GM21381 (cell line): ENCODE measurements at regions not wholly inside any gene's neighbourhood (a gene's known extent, or its start where the extent isn't known, plus 50 kb on each side); places are given as distances from the start of the nearest gene placed in this dataset.
"Not testable (repeated sequence)": the region's sequence is repeated elsewhere in the genome, so short reads cannot be mapped to it uniquely, and the experiment has no call there.

ENCODE experiments used
- ATAC-seq: cut with Tn5 transposase; IDR thresholded peaks from one replicate; pipeline ENCODE4 v1.9.1; 2021; ENCODE audit warnings: mild to moderate bottlenecking, moderate library complexity; ENCODE audit not compliant: unreplicated experiment

- ATAC-seq, result no peak
These were observed 260.1 kb upstream of the EDNRA start for GRCh38 chr4:147220833-147221232.

- ATAC-seq, result no peak
These were observed 258.0 kb upstream of the EDNRA start for GRCh38 chr4:147222906-147223305.

- no peak for ATAC-seq
These were observed 257.3 kb upstream of the EDNRA start for GRCh38 chr4:147223576-147223975.

GRCh38 chr4:147236806-147237205 is 244.1 kb upstream of the EDNRA start:
- ATAC-seq, result no peak

GRCh38 chr4:147244786-147245185 is 236.1 kb upstream of the EDNRA start:
- ATAC-seq, result no peak

GRCh38 chr4:147246096-147246495 is 234.8 kb upstream of the EDNRA start:
- no peak for ATAC-seq

- ATAC-seq, result not testable (repeated sequence)
These were observed 234.4 kb upstream of the EDNRA start for GRCh38 chr4:147246528-147246927.

GRCh38 chr4:147247579-147247978 is 233.3 kb upstream of the EDNRA start:
- no peak for ATAC-seq

- no peak for ATAC-seq
These were observed 230.8 kb upstream of the EDNRA start for GRCh38 chr4:147250062-147250461.

GRCh38 chr4:147255268-147255667 is 225.6 kb upstream of the EDNRA start:
- ATAC-seq, result not testable (repeated sequence)

GRCh38 chr4:147259271-147259670 is 221.6 kb upstream of the EDNRA start:
- not testable (repeated sequence) for ATAC-seq

GRCh38 chr4:147284256-147284835 is 196.6 kb upstream of the EDNRA start:
- no peak for ATAC-seq

GRCh38 chr4:147284935-147285334 is 196.0 kb upstream of the EDNRA start:
- ATAC-seq, result no peak

- ATAC-seq, result no peak
These were observed 195.1 kb upstream of the EDNRA start for GRCh38 chr4:147285751-147286150.

- ATAC-seq, result no peak
These were observed 193.9 kb upstream of the EDNRA start for GRCh38 chr4:147286846-147287587.

GRCh38 chr4:147287588-147287890 is 193.4 kb upstream of the EDNRA start:
- no peak for ATAC-seq

- no peak for ATAC-seq
These were observed 192.4 kb upstream of the EDNRA start for GRCh38 chr4:147288512-147288911.

GRCh38 chr4:147289181-147289580 is 191.7 kb upstream of the EDNRA start:
- no peak for ATAC-seq

GRCh38 chr4:147292604-147293313 is 188.1 kb upstream of the EDNRA start:
- not testable (repeated sequence) for ATAC-seq

GRCh38 chr4:147293314-147293677 is 187.6 kb upstream of the EDNRA start:
- not testable (repeated sequence) for ATAC-seq

GRCh38 chr4:147299205-147299604 is 181.7 kb upstream of the EDNRA start:
- no peak for ATAC-seq

- ATAC-seq, result no peak
These were observed 177.6 kb upstream of the EDNRA start for GRCh38 chr4:147303174-147303872.
